Panc1 (cell line): ENCODE measurements at regions not wholly inside any gene's neighbourhood (a gene's known extent, or its start where the extent isn't known, plus 50 kb on each side); places are given as distances from the start of the nearest gene placed in this dataset.

Source experiments
- ATAC-seq: fragments of 200-7000 bp; cut with Tn5 transposase; 2 replicates; pipeline ENCODE4 v1.9.1; 2020; ENCODE audit warnings: mild to moderate bottlenecking, moderate library complexity
- BruUV-seq: library from RNA; stranded (reverse); fragments of 400-500 nt; replicated peaks from 2 replicates; lab custom pipeline; 2021; lab: Mats Ljungman, UMichigan
- CTCF ChIA-PET: fragments of 300-600 bp; sonication (Branson Sonifier 250); formaldehyde crosslinking; loops from one replicate; lab custom pipeline; 2022; ENCODE audit warnings: antibody characterized with exemption; lab: Charles Lee
- POLR2A ChIA-PET: fragments of 300-600 bp; sonication (Branson Sonifier 250); formaldehyde crosslinking; loops from one replicate; lab custom pipeline; 2022; ENCODE audit warnings: antibody characterized with exemption; lab: Charles Lee
- DNase-seq: peaks from one replicate; pipeline ENCODE4 v3.0.0-alpha.2; 2010; ENCODE audit warnings: low read depth, low spot score
- H3K27ac ChIP-seq: 2 replicates; pipeline ENCODE4 v1.5.1; 2011; ENCODE audit warnings: mild to moderate bottlenecking, low read length, inconsistent platforms
- H3K27me3 ChIP-seq: fragments of 200-500 bp; sonication (Bioruptor generic); 2 replicates; pipeline ENCODE4 v1.6.0; 2014; ENCODE audit warnings: low read length, inconsistent platforms; ENCODE audit not compliant: control insufficient read depth, insufficient read depth
- H3K36me3 ChIP-seq: fragments of 200-500 bp; sonication (Bioruptor generic); 2 replicates; pipeline ENCODE4 v1.5.1; 2014; ENCODE audit warnings: inconsistent platforms, mild to moderate bottlenecking, low read length, moderate library complexity; ENCODE audit not compliant: control insufficient read depth, insufficient read depth
- H3K4me1 ChIP-seq: 2 replicates; pipeline ENCODE4 v1.5.1; 2011; ENCODE audit warnings: inconsistent platforms, mild to moderate bottlenecking, low read length, moderate library complexity; ENCODE audit not compliant: control insufficient read depth, insufficient read depth
- H3K4me3 ChIP-seq, 2 experiments: 2 replicates each; pipeline ENCODE4 v1.5.1; 2011 to 2012; ENCODE audit warnings: low read depth in 2 of 2, low read length in 2 of 2, mild to moderate bottlenecking in 2 of 2, inconsistent platforms in 1 of 2, moderate library complexity in 1 of 2
- H3K9me3 ChIP-seq: fragments of 200-500 bp; sonication (Bioruptor generic); 2 replicates; pipeline ENCODE4 v1.5.1; 2014; ENCODE audit warnings: low read depth, mild to moderate bottlenecking, inconsistent platforms, low read length, moderate library complexity; ENCODE audit not compliant: control insufficient read depth, insufficient read depth
- POLR2AphosphoS5 ChIP-seq: IDR thresholded peaks from 2 replicates; pipeline ENCODE4 v1.6.1; 2012; ENCODE audit warnings: mild to moderate bottlenecking, low read depth, low read length, moderate library complexity
- REST ChIP-seq, 2 experiments: IDR thresholded peaks; 2 replicates each; pipeline ENCODE4 v1.6.1; 2011 to 2012; ENCODE audit warnings: low read depth in 2 of 2, control low read depth in 1 of 2, low read length in 1 of 2, mild to moderate bottlenecking in 1 of 2, moderate library complexity in 1 of 2; ENCODE audit not compliant: insufficient read depth in 1 of 2
- SIN3A ChIP-seq: IDR thresholded peaks from 2 replicates; pipeline ENCODE4 v1.6.1; 2012; ENCODE audit warnings: low read depth, mild to moderate bottlenecking, low read length, moderate library complexity, borderline replicate concordance; ENCODE audit not compliant: insufficient read depth
- TCF7L2 ChIP-seq: IDR thresholded peaks from 2 replicates; pipeline ENCODE4 v1.6.1; 2011; ENCODE audit warnings: mild to moderate bottlenecking, low read depth, low read length, inconsistent platforms
- in situ Hi-C: cut with HindIII; loops from 2 replicates; pipeline ENCODE4 v1.10.0; 2016; ENCODE audit warnings: low sequenced_read_pairs, low pct_unique_long_range_greater_than_20kb
- intact Hi-C: fragments of 100-400 bp; cut with micrococcal nuclease; formaldehyde crosslinking; loops from one replicate; pipeline ENCODE4 v1.10.0; 2022; ENCODE audit not compliant: unreplicated experiment
- TF ChIP-seq, protein P1 (sequence below): fragments of 450-650 bp; IDR thresholded peaks from 2 replicates; pipeline ENCODE4 v1.5.1; 2017; ENCODE audit warnings: mild to moderate bottlenecking

- CTCF ChIA-PET, result no interaction called here
Observed at GRCh38 chr10:52679117-52679516, 93.5 kb downstream of the MBL2 start.

DNA sequence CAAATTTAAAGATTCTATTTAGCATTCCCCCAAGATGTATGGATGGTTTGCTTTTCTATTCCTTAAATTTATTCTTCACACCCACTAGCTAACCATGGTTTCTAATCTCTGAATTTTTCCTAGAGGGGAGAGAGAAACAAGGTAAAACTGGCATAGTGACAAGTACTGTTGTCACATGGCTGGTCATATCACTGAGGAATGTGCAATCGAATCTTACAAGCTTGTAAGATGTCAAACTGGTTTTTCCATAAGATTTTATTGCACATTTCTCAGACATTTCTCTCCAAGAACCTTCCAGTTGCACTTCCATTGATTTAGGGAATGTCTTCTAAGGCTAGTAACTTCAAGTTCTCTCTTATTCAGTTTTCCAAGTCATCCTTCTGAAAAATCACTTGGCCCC, 89.8 kb downstream of the MBL2 start:
- TF ChIP-seq, protein P1, sequence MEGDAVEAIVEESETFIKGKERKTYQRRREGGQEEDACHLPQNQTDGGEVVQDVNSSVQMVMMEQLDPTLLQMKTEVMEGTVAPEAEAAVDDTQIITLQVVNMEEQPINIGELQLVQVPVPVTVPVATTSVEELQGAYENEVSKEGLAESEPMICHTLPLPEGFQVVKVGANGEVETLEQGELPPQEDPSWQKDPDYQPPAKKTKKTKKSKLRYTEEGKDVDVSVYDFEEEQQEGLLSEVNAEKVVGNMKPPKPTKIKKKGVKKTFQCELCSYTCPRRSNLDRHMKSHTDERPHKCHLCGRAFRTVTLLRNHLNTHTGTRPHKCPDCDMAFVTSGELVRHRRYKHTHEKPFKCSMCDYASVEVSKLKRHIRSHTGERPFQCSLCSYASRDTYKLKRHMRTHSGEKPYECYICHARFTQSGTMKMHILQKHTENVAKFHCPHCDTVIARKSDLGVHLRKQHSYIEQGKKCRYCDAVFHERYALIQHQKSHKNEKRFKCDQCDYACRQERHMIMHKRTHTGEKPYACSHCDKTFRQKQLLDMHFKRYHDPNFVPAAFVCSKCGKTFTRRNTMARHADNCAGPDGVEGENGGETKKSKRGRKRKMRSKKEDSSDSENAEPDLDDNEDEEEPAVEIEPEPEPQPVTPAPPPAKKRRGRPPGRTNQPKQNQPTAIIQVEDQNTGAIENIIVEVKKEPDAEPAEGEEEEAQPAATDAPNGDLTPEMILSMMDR, result no peak
- TF ChIP-seq REST (IDR thresholded peaks at IDR 0.05; ENCODE audit: insufficient read depth in 1 of 2, low read depth in 2 of 2, low read length in 1 of 2) (no peak), SIN3A (no peak), POLR2AphosphoS5 (no peak), TCF7L2 (no peak)
- no TSS peak for BruUV-seq

More at GRCh38 chr10:52679117-52679516, 93.5 kb downstream of the MBL2 start:
- Histone ChIP-seq H3K9me3 (no peaks in the 10 kb centered on the region), H3K27me3 (no peaks in the 10 kb centered on the region), H3K4me1 (no peaks in the 10 kb centered on the region), H3K36me3 (no peaks in the 10 kb centered on the region), H3K27ac (no peak overlapping the region), H3K4me3 (no peak overlapping the region)
- intact Hi-C loops, result no loop called here
- DNase-seq, result no peak
- BruUV-seq, result no TSS peak
- TF ChIP-seq TCF7L2 (no peak), POLR2AphosphoS5 (no peak), REST (IDR thresholded peaks at IDR 0.05; ENCODE audit: insufficient read depth in 1 of 2, low read depth in 2 of 2, low read length in 1 of 2) (no peak), SIN3A (no peak)
- TF ChIP-seq, protein P1, result no peak
- in situ Hi-C loops, result no loop called here
- no peak for ATAC-seq
- POLR2A ChIA-PET, result no interaction called here

More for the DNA sequence above, 89.8 kb downstream of the MBL2 start:
- intact Hi-C loops (no loop called here), in situ Hi-C loops (no loop called here)
- CTCF ChIA-PET, result no interaction called here
- no peak for DNase-seq
- Histone ChIP-seq H3K4me3 (no peak overlapping the region), H3K36me3 (no peaks in the 10 kb centered on the region), H3K9me3 (no peaks in the 10 kb centered on the region), H3K27ac (no peak overlapping the region), H3K4me1 (no peaks in the 10 kb centered on the region), H3K27me3 (no peaks in the 10 kb centered on the region)
- ATAC-seq, result no peak
- POLR2A ChIA-PET, result no interaction called here
